Esophagus mucosa (tissue), 1 donor: ENCODE measurements at regions not wholly inside any gene's neighbourhood (a gene's known extent, or its start where the extent isn't known, plus 50 kb on each side); places are given as distances from the start of the nearest gene placed in this dataset.

Experiments used
- ATAC-seq: fragments of 200-7000 bp; cut with Tn5 transposase; one replicate; pipeline ENCODE4 v1.9.1; 2020
- donor health status: DM: yes; HTN: yes; CAD: no.

- peak; percentile 73 for ATAC-seq
These were observed 297.0 kb upstream of the ACTBL2 start for GRCh38 chr5:57779383-57780223.

- ATAC-seq = no peak
These were observed 296.0 kb upstream of the ACTBL2 start for GRCh38 chr5:57778501-57779091.

DNA sequence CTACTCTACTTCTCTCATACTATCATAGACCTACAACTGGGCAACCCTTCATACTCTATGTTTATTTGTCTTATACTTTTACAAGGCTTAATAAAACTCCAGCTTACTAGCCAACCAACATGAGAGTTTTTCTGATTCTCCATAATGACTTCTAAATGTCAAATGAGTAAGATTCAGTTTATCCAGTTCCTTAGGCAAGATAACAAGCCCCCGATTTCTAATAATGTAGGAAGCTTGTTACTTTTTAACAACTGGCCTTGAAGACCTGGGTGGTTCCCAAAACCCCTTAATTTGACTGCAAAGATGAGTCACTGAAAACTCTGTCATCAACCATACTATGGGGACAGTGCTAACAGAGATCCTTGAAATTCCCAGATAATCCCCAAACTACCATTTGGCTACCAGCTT lies 294.6 kb upstream of the ACTBL2 start:
- no peak for ATAC-seq

DNA sequence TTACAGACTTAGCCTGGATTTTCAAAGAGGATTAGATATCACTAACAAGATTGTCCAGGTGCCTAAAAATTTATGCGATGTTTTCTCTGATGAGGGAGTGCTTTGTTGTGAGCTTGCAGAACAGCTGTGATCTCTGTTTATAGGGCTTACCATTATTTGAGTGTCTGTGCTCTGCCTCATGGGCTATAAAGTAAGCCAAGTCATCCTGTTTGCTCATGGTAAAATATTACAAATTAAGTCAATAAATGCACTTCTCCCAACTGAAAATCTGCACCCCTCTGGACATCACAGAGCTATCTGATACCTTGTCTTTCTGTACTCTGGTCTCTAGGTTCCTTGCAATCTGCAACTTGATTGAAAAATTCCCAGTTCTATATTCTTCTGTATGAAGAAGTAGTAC lies 293.4 kb upstream of the ACTBL2 start:
- ATAC-seq = no peak

GRCh38 chr5:57774439-57774838 lies 291.8 kb upstream of the ACTBL2 start:
- ATAC-seq = no peak

GRCh38 chr5:57772512-57772911 lies 289.9 kb upstream of the ACTBL2 start:
- no peak for ATAC-seq

DNA sequence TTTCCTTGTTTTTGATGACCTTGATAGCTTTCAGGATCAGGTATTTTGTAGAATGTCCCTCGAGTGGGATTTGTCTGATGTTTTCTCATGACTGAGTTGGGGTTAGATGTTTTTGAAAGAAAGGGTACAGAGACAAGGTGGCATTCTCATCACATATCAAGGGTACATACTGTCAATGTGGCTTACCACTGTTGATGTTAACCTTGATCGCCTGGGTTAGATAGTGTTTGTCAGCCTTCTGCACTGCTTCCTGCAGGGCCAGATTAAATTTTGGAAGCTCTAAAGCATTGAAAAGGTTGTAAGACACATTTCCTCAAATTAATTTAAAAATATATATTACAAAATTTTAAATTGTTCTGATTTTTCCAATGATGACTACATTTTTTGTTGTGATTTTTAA lies 287.4 kb upstream of the ACTBL2 start:
- no peak for ATAC-seq

DNA sequence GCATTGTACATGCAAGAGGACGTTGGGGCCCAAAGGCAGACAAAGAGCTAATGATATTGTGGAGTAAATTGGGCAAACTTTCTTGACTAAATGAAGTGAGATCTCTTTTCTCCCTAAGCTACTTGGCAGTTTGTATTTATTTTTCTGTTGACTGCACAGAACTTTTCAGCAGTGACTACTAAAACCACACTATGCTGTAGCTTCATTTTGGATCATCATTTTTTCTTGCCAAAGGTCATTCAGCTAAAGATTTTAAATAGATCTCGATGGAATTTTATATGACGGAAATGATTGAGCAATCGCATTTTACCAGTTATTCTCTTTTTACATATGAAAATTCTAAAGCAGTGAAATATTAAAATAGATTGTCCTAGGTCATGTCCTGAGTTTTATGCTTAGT lies 286.1 kb upstream of the ACTBL2 start:
- no peak for ATAC-seq

DNA sequence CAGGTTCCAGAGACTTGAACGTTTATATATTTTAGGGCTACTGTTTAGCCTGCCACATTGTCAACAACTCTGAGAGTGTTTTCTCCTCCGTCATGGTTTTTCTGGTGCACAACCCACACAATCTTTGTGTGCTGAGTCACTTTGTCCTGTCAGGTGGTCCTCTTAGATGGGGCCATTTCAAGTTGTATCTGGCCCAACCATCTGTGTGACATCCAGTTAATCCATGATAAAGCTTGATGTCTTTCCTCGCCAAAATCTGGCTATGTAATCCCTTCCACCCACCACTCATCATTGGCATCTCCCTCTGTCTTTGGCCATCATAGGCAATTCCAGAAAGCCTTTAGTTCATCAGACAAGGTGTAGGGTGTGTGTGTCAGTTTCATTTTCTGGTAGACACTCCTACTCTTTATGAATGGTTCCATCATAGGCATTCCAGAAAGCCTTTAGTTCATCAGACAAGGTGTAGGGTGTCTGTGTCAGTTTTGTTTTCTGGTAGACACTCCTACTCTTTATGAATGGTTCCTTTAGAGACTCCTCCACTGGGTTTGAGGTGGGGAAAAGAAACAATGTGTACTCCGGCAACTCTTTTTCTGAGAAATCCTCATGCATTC lies 282.0 kb upstream of the ACTBL2 start:
- no peak for ATAC-seq

- no peak for ATAC-seq
These were observed 278.9 kb upstream of the ACTBL2 start for GRCh38 chr5:57761513-57761912.

DNA sequence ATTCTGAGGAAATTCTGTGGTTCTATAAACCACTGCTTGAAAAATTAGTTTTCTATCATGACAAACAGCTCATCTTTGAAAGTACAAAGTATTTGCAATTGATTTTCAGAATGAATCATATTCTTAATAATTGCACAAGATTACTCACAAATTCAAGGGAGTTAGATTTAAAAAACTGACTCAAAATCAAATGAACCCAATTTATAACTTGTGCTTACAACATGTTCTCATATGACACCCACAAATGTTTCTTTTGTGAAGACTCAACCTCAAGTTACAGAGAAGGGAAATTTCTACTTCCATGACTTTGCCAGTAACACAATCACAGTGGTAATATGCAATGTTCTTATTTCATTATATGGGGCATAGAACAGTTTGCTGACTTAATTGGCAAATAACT lies 272.0 kb upstream of the ACTBL2 start:
- ATAC-seq = no peak

GRCh38 chr5:57753446-57753845 lies 270.8 kb upstream of the ACTBL2 start:
- ATAC-seq = peak; percentile 57

- ATAC-seq = no peak
These were observed 269.1 kb upstream of the ACTBL2 start for GRCh38 chr5:57751710-57752109.

DNA sequence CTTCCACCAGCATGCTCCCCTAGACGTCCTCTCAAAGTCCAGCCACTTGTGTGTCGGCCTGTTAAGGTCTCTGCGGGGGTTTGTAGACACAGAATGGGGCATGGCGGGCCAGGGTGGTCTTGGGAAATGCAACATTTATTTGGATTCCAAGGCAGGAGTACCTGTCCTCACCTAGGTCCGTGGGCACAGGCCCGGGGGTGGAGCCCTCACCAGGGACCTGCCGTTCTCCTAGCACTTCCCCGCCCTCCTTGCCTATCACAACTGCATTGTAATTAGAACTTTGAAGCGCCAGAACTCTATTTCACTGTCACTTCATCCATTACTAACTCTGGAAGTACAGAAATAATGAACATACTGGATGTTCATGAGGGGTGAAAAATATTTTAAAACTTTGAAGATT lies 268.3 kb upstream of the ACTBL2 start:
- ATAC-seq = no peak

DNA sequence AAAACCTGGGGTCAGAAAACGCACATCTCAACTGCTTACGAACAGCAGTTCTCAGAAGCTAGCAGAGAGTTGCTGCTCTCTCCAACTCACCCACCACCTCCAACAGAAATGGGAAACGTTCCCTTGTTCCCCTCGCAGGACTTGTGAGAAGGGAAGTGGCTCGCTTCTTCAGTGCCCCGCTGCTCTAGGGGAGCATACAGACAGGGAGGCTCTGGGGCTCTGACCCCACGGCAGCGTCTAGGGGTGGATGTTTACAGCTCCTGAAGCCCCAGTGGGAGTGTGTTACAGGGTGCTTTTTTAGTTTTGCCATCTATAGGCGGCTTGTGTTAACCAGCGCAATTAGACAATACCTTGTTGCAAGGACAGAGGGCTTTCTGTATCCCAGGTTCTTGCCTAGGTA lies 267.7 kb upstream of the ACTBL2 start:
- no peak for ATAC-seq

DNA sequence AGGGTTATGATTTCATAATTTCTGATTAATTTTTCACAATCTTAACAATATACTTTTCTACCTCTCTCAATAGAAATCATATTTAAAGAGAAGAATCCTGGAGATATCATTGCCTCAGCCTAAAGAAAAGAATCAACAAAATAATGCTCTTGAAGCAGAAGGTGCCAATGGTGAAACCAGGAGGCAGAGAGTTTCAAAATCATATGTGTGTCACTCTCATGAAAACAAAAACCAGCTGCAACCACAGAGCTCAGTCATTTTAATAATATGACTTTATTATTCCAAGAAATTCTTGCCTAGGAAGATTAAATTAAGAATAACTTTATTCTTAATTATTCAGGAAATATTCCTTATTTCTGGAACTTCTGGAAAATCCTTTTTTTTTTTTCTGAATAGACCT lies 266.8 kb upstream of the ACTBL2 start:
- no peak for ATAC-seq

DNA sequence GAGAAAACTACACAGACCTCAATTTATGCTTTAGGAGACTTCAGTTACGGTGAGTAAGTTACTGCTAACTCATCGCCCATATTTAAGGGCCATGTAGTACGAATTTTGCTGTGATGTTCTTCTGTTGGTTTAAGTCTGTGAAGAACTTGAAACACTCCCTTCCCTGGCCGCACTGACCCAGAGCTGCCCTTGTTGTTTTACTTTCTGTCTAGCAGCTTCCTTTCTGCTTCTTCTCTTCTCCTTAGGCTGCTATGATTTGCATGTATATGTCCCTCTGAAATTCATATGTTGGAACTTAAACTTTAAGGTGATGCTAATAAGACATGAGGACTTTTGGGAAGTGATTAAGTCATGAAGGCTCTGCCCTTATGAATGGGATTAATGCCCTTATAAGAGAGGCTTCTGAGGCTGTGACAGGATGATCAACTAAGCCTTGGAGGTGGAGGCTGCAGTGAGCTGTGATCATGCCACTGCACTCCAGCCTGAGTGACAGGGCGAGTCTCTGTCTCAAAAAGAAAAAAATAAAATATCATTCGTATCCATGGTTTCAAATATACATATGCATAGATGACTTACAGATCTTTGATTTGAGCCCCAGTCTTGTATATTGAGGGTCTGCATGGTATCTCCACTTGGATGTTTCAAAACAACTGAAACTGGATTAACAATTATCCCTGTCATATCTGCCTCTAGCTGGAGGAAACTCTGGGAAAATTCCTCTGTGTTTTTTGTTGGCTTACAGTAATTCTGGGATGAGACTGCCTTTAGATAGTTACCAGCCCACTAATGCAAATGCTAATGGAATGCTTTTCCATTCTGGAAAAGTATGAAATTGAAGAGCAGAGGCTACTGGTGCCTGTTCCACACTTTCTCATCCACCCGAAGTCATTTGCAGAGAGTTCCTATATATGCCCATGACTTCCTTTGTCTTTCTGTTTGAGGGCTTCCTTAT lies 263.4 kb upstream of the ACTBL2 start:
- ATAC-seq = no peak

DNA sequence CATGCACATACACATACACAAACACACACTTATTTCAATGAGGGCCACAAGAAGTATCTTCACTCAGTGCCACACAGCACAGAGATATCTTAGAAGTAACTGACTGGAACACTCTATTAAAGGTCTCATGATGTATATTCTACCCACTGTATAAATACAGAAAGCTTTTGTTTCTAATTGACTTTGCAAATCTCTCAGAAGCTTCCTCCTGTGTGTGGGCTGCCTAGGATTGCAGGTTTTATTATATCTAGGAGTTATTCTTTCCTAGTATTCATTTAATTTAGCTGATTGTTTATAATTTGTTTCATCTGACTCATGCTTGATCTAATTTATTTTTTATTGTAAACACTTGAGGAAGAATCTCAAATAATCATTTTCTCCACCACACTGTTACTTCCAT lies 262.4 kb upstream of the ACTBL2 start:
- no peak for ATAC-seq

- no peak for ATAC-seq
These were observed 258.7 kb upstream of the ACTBL2 start for GRCh38 chr5:57741336-57741735.

DNA sequence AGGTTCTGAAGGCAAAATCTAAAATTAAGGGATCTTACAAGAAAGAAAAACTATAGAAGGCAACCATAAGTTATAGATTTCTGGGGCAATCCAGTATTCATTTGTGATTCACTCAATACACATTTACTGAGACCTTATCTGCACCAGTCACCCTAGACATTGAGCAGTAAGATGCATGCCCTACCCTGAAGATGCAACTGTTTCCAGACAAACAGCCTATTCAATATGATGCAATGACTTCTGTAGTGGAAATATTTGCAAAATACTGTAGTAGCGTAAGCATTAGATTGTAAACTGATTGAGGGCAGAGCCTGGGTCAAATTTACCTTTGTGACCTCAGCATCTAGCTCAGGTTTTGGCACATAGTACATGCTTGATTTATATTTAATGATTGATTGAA lies 256.2 kb upstream of the ACTBL2 start:
- no peak for ATAC-seq

DNA sequence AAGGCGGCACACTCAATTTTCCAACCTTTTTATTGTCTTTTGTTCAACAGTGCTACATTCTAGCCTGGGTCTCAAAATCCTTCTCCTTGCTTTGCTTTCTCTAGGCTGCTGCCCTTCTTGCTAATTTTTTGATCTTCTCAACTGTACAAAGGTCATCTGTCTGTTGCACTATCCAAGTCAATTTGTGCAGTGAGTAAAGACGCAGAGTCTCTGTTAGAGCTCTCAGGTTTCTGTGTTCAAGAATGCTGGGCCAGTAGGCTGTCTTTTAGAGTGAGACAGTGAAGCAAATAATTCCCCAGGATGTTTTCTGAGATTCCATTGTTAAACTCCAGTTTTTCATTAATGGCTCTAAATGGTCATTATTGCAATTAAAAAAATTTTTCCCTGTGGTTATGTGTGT lies 255.7 kb upstream of the ACTBL2 start:
- ATAC-seq = no peak

DNA sequence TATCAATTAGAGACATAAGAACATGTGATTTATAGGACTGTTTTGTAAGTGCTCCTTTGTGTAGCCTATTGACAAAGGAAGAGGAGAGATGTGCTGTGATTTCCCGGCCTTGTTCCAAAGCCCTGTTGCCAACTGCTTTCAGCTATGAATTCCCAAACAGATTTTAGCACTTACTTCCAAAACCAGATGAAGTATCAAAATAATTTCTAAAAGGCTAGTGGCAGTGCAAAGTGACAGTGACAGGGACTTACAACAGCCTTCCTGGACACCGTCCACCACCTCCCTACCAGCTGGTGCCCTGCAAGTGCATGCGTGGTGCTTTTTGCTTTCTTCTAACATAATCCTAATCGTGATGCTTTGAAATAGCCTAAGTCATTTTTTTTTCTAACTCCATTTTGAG lies 254.1 kb upstream of the ACTBL2 start:
- no peak for ATAC-seq
